DND-41 (cell line): ENCODE measurements at regions not wholly inside any gene's neighbourhood (a gene's known extent, or its start where the extent isn't known, plus 50 kb on each side); places are given as distances from the start of the nearest gene placed in this dataset.

Source experiments
- ATAC-seq: fragments of 200-7000 bp; cut with Tn5 transposase; 3 replicates; pipeline ENCODE4 v1.9.1; 2021; ENCODE audit warnings: low read depth; ENCODE audit not compliant: insufficient read depth
- DNase-seq: peaks from one replicate; pipeline ENCODE4 v3.0.0-alpha.2; 2020
- H2AFZ ChIP-seq: 2 replicates; pipeline ENCODE4 v1.6.0; 2012; ENCODE audit warnings: low read depth, low read length
- H3K27ac ChIP-seq: 2 replicates; pipeline ENCODE4 v1.5.1; 2012; ENCODE audit warnings: low read length, inconsistent platforms
- H3K27me3 ChIP-seq: fragments of 200-600 bp; sonication (generic); 2 replicates; pipeline ENCODE4 v1.6.0; 2012; ENCODE audit warnings: low read length, mild to moderate bottlenecking, inconsistent platforms; ENCODE audit not compliant: insufficient read depth, poor library complexity
- H3K36me3 ChIP-seq: 2 replicates; pipeline ENCODE4 v1.5.1; 2012; ENCODE audit warnings: low read length, inconsistent platforms; ENCODE audit not compliant: insufficient read depth
- H3K4me1 ChIP-seq: 2 replicates; pipeline ENCODE4 v1.5.1; 2012; ENCODE audit warnings: mild to moderate bottlenecking, low read length; ENCODE audit not compliant: insufficient read depth
- H3K4me2 ChIP-seq: 2 replicates; pipeline ENCODE4 v1.6.0; 2012; ENCODE audit warnings: mild to moderate bottlenecking, moderate library complexity, low read length, inconsistent platforms; ENCODE audit not compliant: insufficient read depth
- H3K4me3 ChIP-seq, 2 experiments: fragments of 200-600 bp in 1 of 2; shearing (Covaris generic) in 1 of 2; 2 replicates each; pipeline ENCODE4 v1.5.1; 2012 to 2016; ENCODE audit warnings: inconsistent platforms in 2 of 2, low read length in 2 of 2, mild to moderate bottlenecking in 2 of 2, low read depth in 1 of 2, moderate library complexity in 1 of 2
- H3K79me2 ChIP-seq: 2 replicates; pipeline ENCODE4 v1.6.0; 2012; ENCODE audit warnings: low read length, inconsistent platforms; ENCODE audit not compliant: insufficient read depth
- H3K9ac ChIP-seq: 2 replicates; pipeline ENCODE4 v1.6.0; 2012; ENCODE audit warnings: low read depth, mild to moderate bottlenecking, inconsistent platforms, low read length, moderate library complexity
- H3K9me3 ChIP-seq: 2 replicates; pipeline ENCODE4 v1.5.1; 2012; ENCODE audit warnings: low read length, moderate library complexity, mild to moderate bottlenecking, inconsistent platforms; ENCODE audit not compliant: insufficient read depth, severe bottlenecking
- H4K20me1 ChIP-seq: 2 replicates; pipeline ENCODE4 v1.6.0; 2012; ENCODE audit warnings: low read length; ENCODE audit not compliant: insufficient read depth
- CTCF ChIP-seq: IDR thresholded peaks from 2 replicates; pipeline ENCODE4 v1.5.1; 2012; ENCODE audit warnings: borderline replicate concordance, low read length, moderate library complexity, mild to moderate bottlenecking; ENCODE audit not compliant: poor library complexity, severe bottlenecking; ENCODE audit errors: extremely low read depth
- EZH2 ChIP-seq: IDR thresholded peaks from 3 replicates; pipeline ENCODE4 v1.6.1; 2012; ENCODE audit warnings: borderline replicate concordance, low read depth, mild to moderate bottlenecking, moderate library complexity, low read length, inconsistent platforms; ENCODE audit not compliant: severe bottlenecking

GRCh38 chr3:16031434-16031833, 143.0 kb upstream of the GALNT15 start:
- DNase-seq (no peak), ATAC-seq (no peak)
- no peaks in the 10 kb centered on the region for H3K79me2 ChIP-seq
- H3K4me1 ChIP-seq, result no peaks in the 10 kb centered on the region
- no peak overlapping the region for H3K4me2 ChIP-seq
- H3K36me3 ChIP-seq, result no peaks in the 10 kb centered on the region
- H3K9me3 ChIP-seq, result no peaks in the 10 kb centered on the region
- H3K27ac ChIP-seq, result no peak overlapping the region
- H3K4me3 ChIP-seq, result no peak overlapping the region
- H3K9ac ChIP-seq, result no peak overlapping the region
- TF ChIP-seq CTCF (no peak), EZH2 (no peak)
- no peak overlapping the region for H2AFZ ChIP-seq
- peaks cover 9% of the 10 kb centered on the region for H3K27me3 ChIP-seq
- H4K20me1 ChIP-seq, result no peaks in the 10 kb centered on the region

GRCh38 chr3:16033889-16034687, 140.4 kb upstream of the GALNT15 start:
- H3K4me2 ChIP-seq, result no peak overlapping the region
- no peaks in the 10 kb centered on the region for H3K79me2 ChIP-seq
- H2AFZ ChIP-seq, result no peak overlapping the region
- no peak overlapping the region for H3K9ac ChIP-seq
- H3K9me3 ChIP-seq, result no peaks in the 10 kb centered on the region
- H3K4me1 ChIP-seq, result no peaks in the 10 kb centered on the region
- H4K20me1 ChIP-seq, result no peaks in the 10 kb centered on the region
- TF ChIP-seq EZH2 (no peak), CTCF (no peak)
- no peak overlapping the region for H3K27ac ChIP-seq
- DNase-seq (no peak), ATAC-seq (no peak)
- no peaks in the 10 kb centered on the region for H3K36me3 ChIP-seq
- peaks cover 9% of the 10 kb centered on the region for H3K27me3 ChIP-seq
- no peak overlapping the region for H3K4me3 ChIP-seq

GRCh38 chr3:16040991-16041390, 133.5 kb upstream of the GALNT15 start:
- Histone ChIP-seq H3K27me3 (no peaks in the 10 kb centered on the region), H3K27ac (no peak overlapping the region), H3K36me3 (no peaks in the 10 kb centered on the region), H3K4me1 (no peaks in the 10 kb centered on the region), H3K9me3 (no peaks in the 10 kb centered on the region), H3K79me2 (no peaks in the 10 kb centered on the region), H3K9ac (no peak overlapping the region), H2AFZ (no peak overlapping the region), H3K4me3 (no peak overlapping the region), H3K4me2 (no peak overlapping the region), H4K20me1 (no peaks in the 10 kb centered on the region)
- no peak for TF ChIP-seq CTCF
- no peak for TF ChIP-seq EZH2
- ATAC-seq (no peak), DNase-seq (no peak)
